T-cell (primary cell): ENCODE measurements at regions not wholly inside any gene's neighbourhood (a gene's known extent, or its start where the extent isn't known, plus 50 kb on each side); places are given as distances from the start of the nearest gene placed in this dataset.

Experiments
- ATAC-seq, 4 experiments: fragments of 200-7000 bp in 3 of 4; fragments of 150-1000 bp in 1 of 4; cut with Tn5 transposase; replicated peaks in 1 of 4; 1 replicate in 3 of 4; 2 replicates in 1 of 4; pipeline ENCODE4 v1.10.0; 2021; ENCODE audit warnings: moderate library complexity in 3 of 4, mild to moderate bottlenecking in 2 of 4, moderate number of reproducible peaks in 1 of 4
- CTCF ChIA-PET, 2 donors: fragments of 300-600 bp; sonication (Branson Sonifier 250); formaldehyde crosslinking; loops; one replicate each; lab custom pipeline; 2022; ENCODE audit warnings: antibody characterized with exemption in 2 of 2; lab: Charles Lee
- POLR2A ChIA-PET, 2 donors: fragments of 300-600 bp; sonication (Branson Sonifier 250); formaldehyde crosslinking; loops; one replicate each; lab custom pipeline; 2022; ENCODE audit warnings: antibody characterized with exemption in 2 of 2; lab: Charles Lee
- DNase-seq, 35 experiments: peaks; one replicate each; pipeline versions ENCODE4 v3.0.0 to v3.0.0-alpha.2; 2013 to 2023
- H3K27ac ChIP-seq: one replicate; pipeline ENCODE4 v1.5.1; 2013; ENCODE audit warnings: low read length
- H3K27me3 ChIP-seq, 2 experiments: replicated peaks in 1 of 2; 1 replicate in 1 of 2; 2 replicates in 1 of 2; pipeline versions ENCODE4 v1.6.1 to v1.7.0; 2013; ENCODE audit warnings: low read length in 1 of 2, mixed read lengths in 1 of 2; ENCODE audit not compliant: control insufficient read depth in 2 of 2, insufficient read depth in 2 of 2; ENCODE audit errors: extremely low read depth in 1 of 2
- H3K36me3 ChIP-seq, 2 donors: 1 replicate in 1 of 2; 2 replicates in 1 of 2; pipeline versions ENCODE4 v1.6.1 to v1.7.0; 2013; ENCODE audit warnings: low read length in 1 of 2; ENCODE audit not compliant: control insufficient read depth in 2 of 2, insufficient read depth in 1 of 2; ENCODE audit errors: extremely low read depth in 1 of 2
- H3K4me1 ChIP-seq, 2 experiments: 1 replicate in 1 of 2; 2 replicates in 1 of 2; pipeline versions ENCODE4 v1.6.1 to v1.7.0; 2013; ENCODE audit warnings: low read length in 2 of 2, mixed read lengths in 1 of 2; ENCODE audit not compliant: insufficient read depth in 2 of 2, control insufficient read depth in 1 of 2; ENCODE audit errors: extremely low read depth in 1 of 2
- H3K4me3 ChIP-seq, 2 donors: 1 replicate in 1 of 2; 2 replicates in 1 of 2; pipeline versions ENCODE4 v1.5.1 to v1.7.0; 2013; ENCODE audit warnings: mild to moderate bottlenecking in 2 of 2, low read length in 1 of 2, moderate library complexity in 1 of 2; ENCODE audit not compliant: control insufficient read depth in 1 of 2; ENCODE audit errors: extremely low read depth in 1 of 2
- H3K9me3 ChIP-seq: 2 replicates; pipeline ENCODE4 v1.7.0; 2013
- H3K27ac Mint-ChIP-seq, 2 donors: one replicate each; pipeline ENCODE4 v1.8.0; 2020 to 2021; ENCODE audit warnings: mild to moderate bottlenecking in 2 of 2, mixed read lengths in 2 of 2
- H3K27me3 Mint-ChIP-seq, 2 donors: one replicate each; pipeline ENCODE4 v1.8.0; 2021 to 2022; ENCODE audit warnings: mixed read lengths in 2 of 2
- H3K36me3 Mint-ChIP-seq: one replicate; pipeline ENCODE4 v1.8.0; 2021; ENCODE audit warnings: mixed read lengths
- H3K4me1 Mint-ChIP-seq, 3 donors: one replicate each; pipeline ENCODE4 v1.8.0; 2020 to 2022; ENCODE audit warnings: mixed read lengths in 3 of 3, mild to moderate bottlenecking in 1 of 3
- H3K4me3 Mint-ChIP-seq, 3 donors: one replicate each; pipeline ENCODE4 v1.8.0; 2020 to 2022; ENCODE audit warnings: mild to moderate bottlenecking in 3 of 3, mixed read lengths in 3 of 3, moderate library complexity in 3 of 3
- H3K9me3 Mint-ChIP-seq, 3 donors: one replicate each; pipeline ENCODE4 v1.8.0; 2020 to 2022; ENCODE audit warnings: mixed read lengths in 3 of 3
- WGBS: methylation state at CpG from one replicate; pipeline ENCODE4 v1.1.5; 2013; ENCODE audit warnings: missing lambda C conversion rate; ENCODE audit not compliant: insufficient coverage; 5-methylcytosine and 5-hydroxymethylcytosine counted together

- H3K4me3 ChIP-seq: no peak overlapping the region
- ChIA-PET CTCF (no interaction called here), POLR2A (no interaction called here)
- no peaks in the 10 kb centered on the region for H3K9me3 ChIP-seq
- no peaks in the 10 kb centered on the region for H3K27me3 Mint-ChIP-seq
- no CpG with 5 or more reads among the region's 1 CpG for WGBS
- no peaks in the 10 kb centered on the region for H3K4me1 ChIP-seq
- H3K36me3 ChIP-seq: no peaks in the 10 kb centered on the region
- no peaks in the 10 kb centered on the region for H3K27me3 ChIP-seq
- no peaks in the 10 kb centered on the region for H3K9me3 Mint-ChIP-seq
- no peaks in the 10 kb centered on the region for H3K36me3 Mint-ChIP-seq
- no peak overlapping the region for H3K27ac ChIP-seq
- ATAC-seq: no peak
- DNase-seq: no peak
- no peak overlapping the region for H3K27ac Mint-ChIP-seq
- no peak overlapping the region for H3K4me3 Mint-ChIP-seq
- no peaks in the 10 kb centered on the region for H3K4me1 Mint-ChIP-seq
Measured at GRCh38 chr15:87115795-87116194, 1036.1 kb downstream of the AGBL1 start.

- no peak for ATAC-seq
- Mint-ChIP-seq H3K27me3 (peaks cover 3 to 19% of the 10 kb centered on the region in 2 donors), H3K4me3 (no peak overlapping the region), H3K4me1 (no peaks in the 10 kb centered on the region), H3K27ac (no peak overlapping the region), H3K36me3 (no peaks in the 10 kb centered on the region), H3K9me3 (peaks cover 7 to 20% (median 11%) of the 10 kb centered on the region in 3 donors)
- Histone ChIP-seq H3K36me3 (no peaks in the 10 kb centered on the region), H3K4me3 (no peak overlapping the region), H3K27me3 (no peaks in the 10 kb centered on the region), H3K9me3 (peaks cover 4% of the 10 kb centered on the region), H3K27ac (no peak overlapping the region), H3K4me1 (no peaks in the 10 kb centered on the region)
- ChIA-PET CTCF (no interaction called here), POLR2A (no interaction called here)
- DNase-seq: no peak
- WGBS: 63% methylated on average over 1 of the region's 3 CpGs
Measured at GRCh38 chr15:87099916-87100315, 1020.2 kb downstream of the AGBL1 start.

- CTCF ChIA-PET: no interaction called here
Measured at GRCh38 chr15:87089551-87089950, 1009.9 kb downstream of the AGBL1 start.

GRCh38 chr15:87083201-87083600 is 1003.5 kb downstream of the AGBL1 start:
- ChIA-PET CTCF (no interaction called here), POLR2A (no interaction called here)
- Mint-ChIP-seq H3K27ac (no peak overlapping the region), H3K9me3 (peaks cover 0 to 4% (median 0%) of the 10 kb centered on the region in 3 donors), H3K27me3 (peaks cover 0 to 6% of the 10 kb centered on the region in 2 donors), H3K4me3 (no peak overlapping the region), H3K4me1 (no peaks in the 10 kb centered on the region), H3K36me3 (no peaks in the 10 kb centered on the region)
- no CpG with 5 or more reads among the region's 5 CpGs for WGBS
- Histone ChIP-seq H3K27me3 (peaks cover 0 to 3% of the 10 kb centered on the region in 2 experiments), H3K36me3 (no peaks in the 10 kb centered on the region), H3K4me1 (no peaks in the 10 kb centered on the region), H3K4me3 (no peak overlapping the region), H3K27ac (no peak overlapping the region), H3K9me3 (no peaks in the 10 kb centered on the region)
- ATAC-seq (no peak), DNase-seq (no peak)

More at GRCh38 chr15:87089551-87089950, 1009.9 kb downstream of the AGBL1 start:
- Histone ChIP-seq H3K4me3 (no peak overlapping the region), H3K4me1 (no peaks in the 10 kb centered on the region), H3K36me3 (no peaks in the 10 kb centered on the region), H3K27me3 (no peaks in the 10 kb centered on the region), H3K9me3 (no peaks in the 10 kb centered on the region), H3K27ac (no peak overlapping the region)
- H3K9me3 Mint-ChIP-seq: peaks cover 0 to 9% (median 0%) of the 10 kb centered on the region in 3 donors
- H3K4me1 Mint-ChIP-seq: no peaks in the 10 kb centered on the region
- WGBS: 80% methylated on average over 2 of the region's 2 CpGs
- no peak overlapping the region for H3K27ac Mint-ChIP-seq
- H3K4me3 Mint-ChIP-seq: no peak overlapping the region
- DNase-seq: no peak
- no peak for ATAC-seq
- POLR2A ChIA-PET: no interaction called here
- no peaks in the 10 kb centered on the region for H3K36me3 Mint-ChIP-seq
- no peaks in the 10 kb centered on the region for H3K27me3 Mint-ChIP-seq

- H3K27ac ChIP-seq: no peak overlapping the region
- no peak overlapping the region for H3K4me3 Mint-ChIP-seq
- 56% methylated on average over 1 of the region's 2 CpGs for WGBS
- no peaks in the 10 kb centered on the region for H3K4me1 ChIP-seq
- ATAC-seq (no peak), DNase-seq (no peak)
- ChIA-PET POLR2A (no interaction called here), CTCF (no interaction called here)
- H3K4me1 Mint-ChIP-seq: no peaks in the 10 kb centered on the region
- H3K27me3 Mint-ChIP-seq: peaks cover 0 to 6% of the 10 kb centered on the region in 2 donors
- no peaks in the 10 kb centered on the region for H3K36me3 Mint-ChIP-seq
- peaks cover 0 to 4% (median 0%) of the 10 kb centered on the region in 3 donors for H3K9me3 Mint-ChIP-seq
- H3K27me3 ChIP-seq: peaks cover 0 to 3% of the 10 kb centered on the region in 2 experiments
- H3K9me3 ChIP-seq: no peaks in the 10 kb centered on the region
- no peak overlapping the region for H3K4me3 ChIP-seq
- no peaks in the 10 kb centered on the region for H3K36me3 ChIP-seq
- H3K27ac Mint-ChIP-seq: no peak overlapping the region
Measured at GRCh38 chr15:87082581-87082980, 1002.9 kb downstream of the AGBL1 start.

- 100% methylated on average over 1 of the region's 5 CpGs for WGBS
Measured at GRCh38 chr15:87080547-87080946, 1000.9 kb downstream of the AGBL1 start.

More at GRCh38 chr15:87080547-87080946, 1000.9 kb downstream of the AGBL1 start:
- Mint-ChIP-seq H3K36me3 (no peaks in the 10 kb centered on the region), H3K27ac (no peak overlapping the region), H3K27me3 (peaks cover 0 to 6% of the 10 kb centered on the region in 2 donors), H3K4me1 (no peaks in the 10 kb centered on the region), H3K4me3 (no peak overlapping the region), H3K9me3 (peaks cover 0 to 4% (median 0%) of the 10 kb centered on the region in 3 donors)
- DNase-seq (no peak), ATAC-seq (no peak)
- Histone ChIP-seq H3K4me1 (no peaks in the 10 kb centered on the region), H3K36me3 (no peaks in the 10 kb centered on the region), H3K4me3 (no peak overlapping the region), H3K27me3 (peaks cover 0 to 3% of the 10 kb centered on the region in 2 experiments), H3K9me3 (no peaks in the 10 kb centered on the region), H3K27ac (no peak overlapping the region)
- ChIA-PET CTCF (no interaction called here), POLR2A (no interaction called here)
